IMR-90 (cell line): ENCODE measurements at regions not wholly inside any gene's neighbourhood (a gene's known extent, or its start where the extent isn't known, plus 50 kb on each side); places are given as distances from the start of the nearest gene placed in this dataset.
"Not testable (repeated sequence)": the region's sequence is repeated elsewhere in the genome, so short reads cannot be mapped to it uniquely, and the experiment has no call there.

Experiments
- ATAC-seq: fragments of 200-7000 bp; cut with Tn5 transposase; 2 replicates; pipeline ENCODE4 v1.9.1; 2020; ENCODE audit warnings: low read depth, mild to moderate bottlenecking, moderate library complexity
- BruUV-seq: library from RNA; stranded (reverse); fragments of 400-500 nt; replicated peaks from 2 replicates; lab custom pipeline; 2021; lab: Mats Ljungman, UMichigan
- CTCF ChIA-PET: fragments of 300-600 bp; formaldehyde crosslinking; extraction: SDS; loops from one replicate; lab custom pipeline; 2021; ENCODE audit warnings: antibody characterized with exemption; lab: Yijun Ruan, JAX
- POLR2A ChIA-PET: fragments of 300-600 bp; sonication (Branson Sonifier 250); formaldehyde crosslinking; loops from one replicate; lab custom pipeline; 2022; ENCODE audit warnings: antibody characterized with exemption; ENCODE audit not compliant: unreplicated experiment; lab: Charles Lee
- DNase-seq: peaks from one replicate; pipeline ENCODE4 v3.0.0; 2013
- H2AFZ ChIP-seq: replicated peaks from 2 replicates; pipeline ENCODE3; 2013; ENCODE audit warnings: low read length, mild to moderate bottlenecking; ENCODE audit not compliant: poor library complexity
- H2AK5ac ChIP-seq: 2 replicates; pipeline ENCODE4 v1.6.1; 2013; ENCODE audit warnings: low read depth, low read length, inconsistent platforms
- H2AK9ac ChIP-seq: replicated peaks from 2 replicates; pipeline ENCODE3; 2013; ENCODE audit warnings: mild to moderate bottlenecking, low read depth, low read length, moderate library complexity; ENCODE audit not compliant: poor library complexity
- H2BK120ac ChIP-seq: 2 replicates; pipeline ENCODE4 v1.6.1; 2013; ENCODE audit warnings: low read depth, low read length, inconsistent platforms
- H2BK15ac ChIP-seq: 3 replicates; pipeline ENCODE4 v1.6.1; 2013; ENCODE audit warnings: low read depth, low read length, inconsistent platforms
- H2BK20ac ChIP-seq: 2 replicates; pipeline ENCODE4 v1.6.1; 2013; ENCODE audit warnings: low read depth, mild to moderate bottlenecking, inconsistent platforms, low read length, moderate library complexity
- H2BK5ac ChIP-seq: 2 replicates; pipeline ENCODE4 v1.6.1; 2013; ENCODE audit warnings: mild to moderate bottlenecking, low read depth, low read length, inconsistent platforms; ENCODE audit not compliant: poor library complexity, severe bottlenecking
- H3K14ac ChIP-seq: replicated peaks from 2 replicates; pipeline ENCODE4 v1.6.1; 2013; ENCODE audit warnings: low read depth, low read length, inconsistent platforms
- H3K18ac ChIP-seq: 2 replicates; pipeline ENCODE4 v1.6.1; 2013; ENCODE audit warnings: low read depth, low read length, control low read depth
- H3K23ac ChIP-seq: 2 replicates; pipeline ENCODE4 v1.6.1; 2013; ENCODE audit warnings: low read depth, low read length, inconsistent platforms
- H3K27ac ChIP-seq: 2 replicates; pipeline ENCODE4 v1.5.1; 2013; ENCODE audit warnings: mild to moderate bottlenecking, control low read depth, low read length; ENCODE audit not compliant: insufficient read depth
- H3K27me3 ChIP-seq: 2 replicates; pipeline ENCODE4 v1.6.1; 2013; ENCODE audit warnings: low read length; ENCODE audit not compliant: control insufficient read depth, insufficient read depth
- H3K36me3 ChIP-seq: 2 replicates; pipeline ENCODE4 v1.6.1; 2013; ENCODE audit warnings: low read length, mixed read lengths; ENCODE audit not compliant: control insufficient read depth, insufficient read depth
- H3K4ac ChIP-seq: 2 replicates; pipeline ENCODE4 v1.6.1; 2013; ENCODE audit warnings: low read depth, low read length, inconsistent platforms
- H3K4me1 ChIP-seq: 2 replicates; pipeline ENCODE4 v1.6.1; 2013; ENCODE audit warnings: low read length, mixed read lengths; ENCODE audit not compliant: control insufficient read depth, insufficient read depth
- H3K4me2 ChIP-seq: 2 replicates; pipeline ENCODE4 v1.6.1; 2013; ENCODE audit warnings: low read depth, mild to moderate bottlenecking, control low read depth, low read length, moderate library complexity
- H3K4me3 ChIP-seq: 2 replicates; pipeline ENCODE4 v1.5.1; 2013; ENCODE audit warnings: low read depth, mild to moderate bottlenecking, control low read depth, low read length, moderate library complexity; ENCODE audit not compliant: insufficient read depth
- H3K56ac ChIP-seq: 2 replicates; pipeline ENCODE4 v1.6.1; 2013; ENCODE audit warnings: low read length, inconsistent platforms; ENCODE audit not compliant: insufficient read depth; ENCODE audit errors: extremely low read depth
- H3K79me1 ChIP-seq, 2 experiments: 2 replicates each; pipeline ENCODE4 v1.6.1; 2013; ENCODE audit warnings: low read length in 2 of 2, inconsistent platforms in 1 of 2, low read depth in 1 of 2
- H3K9ac ChIP-seq: 2 replicates; pipeline ENCODE4 v1.6.1; 2013; ENCODE audit warnings: low read depth, low read length, control low read depth
- H3K9me1 ChIP-seq: 2 replicates; pipeline ENCODE4 v1.6.1; 2013; ENCODE audit warnings: low read length, inconsistent platforms; ENCODE audit not compliant: insufficient read depth
- H3K9me3 ChIP-seq: 2 replicates; pipeline ENCODE4 v1.6.1; 2013; ENCODE audit warnings: low read length; ENCODE audit not compliant: control insufficient read depth, insufficient read depth
- H4K20me1 ChIP-seq: 2 replicates; pipeline ENCODE4 v1.6.1; 2013; ENCODE audit warnings: low read length, inconsistent platforms; ENCODE audit not compliant: insufficient read depth
- H4K5ac ChIP-seq: 2 replicates; pipeline ENCODE4 v1.6.1; 2013; ENCODE audit warnings: mild to moderate bottlenecking, low read depth, low read length, control low read depth
- H4K8ac ChIP-seq, 2 experiments: 2 replicates each; pipeline ENCODE4 v1.6.1; 2013; ENCODE audit warnings: low read depth in 2 of 2, low read length in 2 of 2, control low read depth in 1 of 2, inconsistent platforms in 1 of 2
- H4K91ac ChIP-seq: 2 replicates; pipeline ENCODE4 v1.6.1; 2013; ENCODE audit warnings: low read depth, low read length, inconsistent platforms; ENCODE audit not compliant: insufficient read depth
- WGBS, 2 experiments: methylation state at CpG; one replicate each; pipeline versions ENCODE4 v1.1.5 to v1.1.7; 2013; ENCODE audit warnings: missing lambda C conversion rate in 2 of 2; ENCODE audit not compliant: insufficient read length in 1 of 2; ENCODE audit errors: extremely low coverage in 2 of 2; 5-methylcytosine and 5-hydroxymethylcytosine counted together
- dilution Hi-C: fragments of 300-500 bp; cut with HindIII; formaldehyde crosslinking; loops from one replicate; pipeline ENCODE4 v1.14.3; 2018; ENCODE audit warnings: low sequenced_read_pairs; ENCODE audit not compliant: unreplicated experiment
- in situ Hi-C: fragments of 300-500 bp; cut with MboI; formaldehyde crosslinking; loops from 3 replicates; pipeline ENCODE4 v1.14.3; 2019; ENCODE audit warnings: low sequenced_read_pairs, inconsistent platforms, mixed read lengths
- intact Hi-C: fragments of 100-400 bp; cut with micrococcal nuclease; formaldehyde crosslinking; loops from 2 replicates; pipeline ENCODE4 v1.10.0; 2022

DNA sequence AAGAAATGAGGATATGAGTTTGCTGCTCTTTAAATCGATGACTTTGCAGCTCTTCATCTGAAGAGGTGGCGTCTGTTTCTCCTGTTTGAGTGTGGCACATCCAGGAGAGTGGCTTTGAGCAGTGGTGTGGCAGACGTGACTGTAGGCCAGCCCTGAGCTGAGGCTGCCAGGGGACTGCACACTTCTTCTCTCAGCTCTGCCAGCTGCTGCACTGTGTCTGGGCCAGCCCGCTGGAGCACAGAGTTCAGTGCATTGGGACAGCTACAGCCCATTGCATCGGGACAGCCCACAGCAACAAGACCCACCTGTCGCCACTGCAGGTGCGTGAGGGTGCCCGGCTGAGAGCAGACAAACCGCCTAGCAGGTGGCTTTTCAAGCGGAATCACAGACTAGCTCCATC lies 3995.2 kb upstream of the TPTE start:
- H3K36me3 ChIP-seq, H3K27me3 ChIP-seq, H3K9ac ChIP-seq, H2BK20ac ChIP-seq, BruUV-seq, H3K4ac ChIP-seq, H3K56ac ChIP-seq, dilution Hi-C loops, H2BK15ac ChIP-seq, POLR2A ChIA-PET, H3K9me3 ChIP-seq, CTCF ChIA-PET, H3K4me3 ChIP-seq, H2BK5ac ChIP-seq, H4K91ac ChIP-seq, H4K20me1 ChIP-seq, H3K4me2 ChIP-seq, H4K8ac ChIP-seq, H3K23ac ChIP-seq, ATAC-seq, H3K9me1 ChIP-seq, H3K18ac ChIP-seq, in situ Hi-C loops, H4K5ac ChIP-seq, H3K14ac ChIP-seq, H3K27ac ChIP-seq, H3K79me1 ChIP-seq, DNase-seq, H2AK5ac ChIP-seq, H2AFZ ChIP-seq, H3K4me1 ChIP-seq, intact Hi-C loops, H2AK9ac ChIP-seq, H2BK120ac ChIP-seq: not testable (repeated sequence)
- WGBS, 2 experiments, result no CpG with 5 or more reads among the region's 10 CpGs

DNA sequence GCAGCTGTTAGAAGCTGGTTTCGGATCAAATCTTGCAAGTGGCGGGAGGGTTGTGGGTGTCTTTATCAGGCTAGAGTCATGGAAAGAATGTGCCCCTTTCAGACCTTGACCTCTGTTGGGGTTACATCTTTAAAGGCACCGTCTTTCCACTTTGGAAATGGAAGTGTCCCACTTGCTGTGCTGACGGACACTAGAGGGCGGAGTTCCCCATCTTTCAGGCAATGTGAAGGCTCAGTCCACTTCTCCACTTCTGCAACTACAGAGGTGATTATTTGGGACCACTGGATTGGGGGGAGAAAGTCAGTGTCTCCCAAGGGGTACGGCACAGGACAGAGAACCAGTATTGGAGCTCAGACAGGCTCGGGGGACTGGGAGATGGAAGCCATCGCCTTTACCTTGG lies 3990.7 kb upstream of the TPTE start:
- H3K4me3 ChIP-seq, BruUV-seq, intact Hi-C loops, H3K36me3 ChIP-seq, POLR2A ChIA-PET, CTCF ChIA-PET, H3K9ac ChIP-seq, H3K23ac ChIP-seq, H3K9me3 ChIP-seq, H2BK15ac ChIP-seq, H3K14ac ChIP-seq, H4K5ac ChIP-seq, H2AK5ac ChIP-seq, H3K27me3 ChIP-seq, H3K4me2 ChIP-seq, dilution Hi-C loops, H3K79me1 ChIP-seq, DNase-seq, H3K4me1 ChIP-seq, H3K18ac ChIP-seq, H3K4ac ChIP-seq, in situ Hi-C loops, H3K27ac ChIP-seq, H4K20me1 ChIP-seq, H2AFZ ChIP-seq, H2BK5ac ChIP-seq, H4K91ac ChIP-seq, H2BK20ac ChIP-seq, H2AK9ac ChIP-seq, H4K8ac ChIP-seq, H2BK120ac ChIP-seq, H3K56ac ChIP-seq, H3K9me1 ChIP-seq: not testable (repeated sequence)
- ATAC-seq, result peak; percentile 86
- no CpG with 5 or more reads among the region's 8 CpGs for WGBS, 2 experiments
